Progenitor cell of endocrine pancreas (in vitro differentiated cells): ENCODE measurements at regions not wholly inside any gene's neighbourhood (a gene's known extent, or its start where the extent isn't known, plus 50 kb on each side); places are given as distances from the start of the nearest gene placed in this dataset.

ENCODE experiments used
- DNase-seq: peaks from one replicate; pipeline ENCODE4 v3.0.0; 2021; ENCODE audit warnings: low spot score; ENCODE audit not compliant: unreplicated experiment
- H3K27ac Mint-ChIP-seq: 2 replicates; pipeline ENCODE4 v1.8.0; 2021; ENCODE audit warnings: mild to moderate bottlenecking, moderate library complexity, mixed read lengths
- H3K27me3 Mint-ChIP-seq: 2 replicates; pipeline ENCODE4 v1.8.0; 2021; ENCODE audit warnings: mixed read lengths
- H3K36me3 Mint-ChIP-seq: 2 replicates; pipeline ENCODE4 v1.8.0; 2022; ENCODE audit warnings: mixed read lengths; ENCODE audit not compliant: insufficient read depth
- H3K4me1 Mint-ChIP-seq: 2 replicates; pipeline ENCODE4 v1.8.0; 2021; ENCODE audit warnings: low read depth, mixed read lengths
- H3K4me3 Mint-ChIP-seq: 2 replicates; pipeline ENCODE4 v1.8.0; 2021; ENCODE audit warnings: low read depth, mild to moderate bottlenecking, moderate library complexity, mixed read lengths
- H3K9me3 Mint-ChIP-seq: 2 replicates; pipeline ENCODE4 v1.8.0; 2021; ENCODE audit warnings: low read depth, mixed read lengths
- TF ChIP-seq, protein P1 (sequence below): fragments of 200-600 bp; sonication (generic); IDR thresholded peaks from one replicate; pipeline ENCODE4 v1.5.0; 2021; ENCODE audit warnings: antibody characterized with exemption, mild to moderate bottlenecking; ENCODE audit not compliant: unreplicated experiment

DNA sequence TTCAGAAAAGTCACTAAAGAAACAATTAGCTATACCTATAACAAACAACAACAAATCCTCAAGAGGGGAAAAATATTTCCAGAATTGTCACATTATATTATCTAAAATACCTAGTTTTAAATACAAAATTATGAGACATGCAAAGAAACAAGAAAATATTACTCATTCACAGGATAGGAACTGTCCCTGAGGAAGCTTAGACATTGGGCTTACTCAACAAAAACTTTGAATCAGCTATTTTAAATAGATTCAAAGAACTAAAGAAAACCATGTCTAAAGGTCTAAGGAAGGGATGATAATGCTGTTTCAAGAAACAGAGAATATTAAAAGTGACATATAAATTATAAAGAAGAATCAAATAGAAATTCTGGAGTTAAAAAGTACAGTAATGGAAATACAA is 131.9 kb upstream of the ZNF516 start:
- DNase-seq = no peak
- TF ChIP-seq, protein P1, sequence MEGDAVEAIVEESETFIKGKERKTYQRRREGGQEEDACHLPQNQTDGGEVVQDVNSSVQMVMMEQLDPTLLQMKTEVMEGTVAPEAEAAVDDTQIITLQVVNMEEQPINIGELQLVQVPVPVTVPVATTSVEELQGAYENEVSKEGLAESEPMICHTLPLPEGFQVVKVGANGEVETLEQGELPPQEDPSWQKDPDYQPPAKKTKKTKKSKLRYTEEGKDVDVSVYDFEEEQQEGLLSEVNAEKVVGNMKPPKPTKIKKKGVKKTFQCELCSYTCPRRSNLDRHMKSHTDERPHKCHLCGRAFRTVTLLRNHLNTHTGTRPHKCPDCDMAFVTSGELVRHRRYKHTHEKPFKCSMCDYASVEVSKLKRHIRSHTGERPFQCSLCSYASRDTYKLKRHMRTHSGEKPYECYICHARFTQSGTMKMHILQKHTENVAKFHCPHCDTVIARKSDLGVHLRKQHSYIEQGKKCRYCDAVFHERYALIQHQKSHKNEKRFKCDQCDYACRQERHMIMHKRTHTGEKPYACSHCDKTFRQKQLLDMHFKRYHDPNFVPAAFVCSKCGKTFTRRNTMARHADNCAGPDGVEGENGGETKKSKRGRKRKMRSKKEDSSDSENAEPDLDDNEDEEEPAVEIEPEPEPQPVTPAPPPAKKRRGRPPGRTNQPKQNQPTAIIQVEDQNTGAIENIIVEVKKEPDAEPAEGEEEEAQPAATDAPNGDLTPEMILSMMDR = no peak
- Mint-ChIP-seq H3K4me1 (peaks cover 11% of the 10 kb centered on the region), H3K9me3 (peaks cover 6% of the 10 kb centered on the region), H3K27ac (no peak overlapping the region), H3K36me3 (no peaks in the 10 kb centered on the region), H3K4me3 (no peak overlapping the region), H3K27me3 (no peaks in the 10 kb centered on the region)

DNA sequence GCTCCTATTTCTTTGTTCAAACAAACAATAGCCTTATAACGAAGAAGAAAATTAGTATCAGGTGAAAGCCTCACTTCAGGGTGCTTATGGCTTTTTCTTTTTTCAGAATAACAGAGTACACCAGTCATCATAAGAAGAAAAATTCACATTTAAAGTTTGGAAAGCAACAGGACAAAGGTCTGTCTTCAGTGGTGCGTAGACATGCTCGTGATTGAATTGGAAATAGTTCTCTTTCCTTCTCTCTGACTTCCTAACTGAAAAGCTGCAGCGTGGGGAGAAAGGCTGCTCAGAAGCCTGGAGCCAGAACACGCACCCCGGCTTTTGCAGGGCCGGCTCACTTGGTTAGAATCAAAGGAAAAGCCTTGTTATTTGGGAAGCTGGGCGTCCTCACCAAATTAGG is 127.6 kb upstream of the ZNF516 start:
- TF ChIP-seq, protein P1 = no peak
- Mint-ChIP-seq H3K27me3 (no peaks in the 10 kb centered on the region), H3K27ac (peak overlapping the region; percentile 95), H3K4me3 (peak overlapping the region; percentile 61), H3K9me3 (peaks cover 4% of the 10 kb centered on the region), H3K4me1 (peaks cover 51% of the 10 kb centered on the region), H3K36me3 (no peaks in the 10 kb centered on the region)
- no peak for DNase-seq

DNA sequence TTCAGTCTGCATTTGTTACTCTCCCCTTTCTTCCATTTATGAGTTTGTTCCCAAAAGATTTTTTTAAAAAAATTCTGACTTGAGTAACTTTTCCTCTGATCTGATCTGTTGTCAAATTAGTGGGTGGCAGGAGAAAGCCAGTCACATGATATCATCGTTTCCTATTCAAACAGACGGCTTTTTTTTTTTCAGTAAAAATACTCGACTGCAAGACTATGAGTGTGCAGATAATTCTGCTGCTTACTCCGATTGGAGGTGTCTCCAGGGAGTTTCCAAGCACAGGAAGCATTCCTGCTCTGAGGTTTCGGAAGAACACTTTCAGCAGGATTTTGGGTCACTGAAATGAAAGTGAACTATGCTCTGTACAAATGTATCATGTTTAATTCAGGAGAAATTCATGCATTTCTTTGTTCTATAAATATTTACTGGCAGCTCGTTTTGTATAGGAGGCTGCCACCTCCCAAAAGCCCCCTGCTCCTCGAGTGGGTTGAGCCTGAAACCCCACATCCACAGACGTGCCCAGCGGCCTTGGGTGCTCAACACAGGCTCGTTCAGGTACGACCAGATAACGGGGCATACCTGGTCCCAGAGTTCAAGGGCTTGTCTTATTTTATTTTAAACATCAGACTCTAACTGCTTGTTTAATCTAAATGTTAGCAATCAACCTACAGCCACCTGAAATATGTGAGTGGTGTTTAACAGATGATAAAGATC is 126.9 kb upstream of the ZNF516 start:
- peaks cover 51% of the 10 kb centered on the region for H3K4me1 Mint-ChIP-seq

DNA sequence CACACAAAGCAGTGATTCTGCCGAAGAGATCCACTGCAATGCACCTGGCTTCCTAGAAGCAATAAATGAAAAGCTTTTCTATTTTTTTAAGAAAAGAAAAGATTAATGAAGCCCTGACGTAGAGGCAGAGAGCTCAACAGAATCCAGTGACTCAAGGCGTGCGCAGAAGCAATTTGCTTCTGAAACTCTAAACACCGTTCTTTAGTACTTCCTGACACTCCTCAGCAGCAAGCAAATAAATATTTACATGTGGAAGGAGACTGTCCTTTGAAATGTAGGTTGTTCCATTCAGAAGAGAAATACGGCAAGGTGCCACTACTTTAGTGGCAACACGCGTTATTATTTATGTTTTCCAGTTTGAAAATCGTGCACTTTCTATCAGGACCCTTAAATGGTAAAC is 126.2 kb upstream of the ZNF516 start:
- Mint-ChIP-seq H3K9me3 (no peaks in the 10 kb centered on the region), H3K4me1 (peaks cover 51% of the 10 kb centered on the region), H3K36me3 (no peaks in the 10 kb centered on the region), H3K27me3 (no peaks in the 10 kb centered on the region), H3K27ac (peak overlapping the region; percentile 95), H3K4me3 (peak overlapping the region; percentile 61)
- TF ChIP-seq, protein P1 = no peak
- no peak for DNase-seq

More for the DNA sequence above, 126.9 kb upstream of the ZNF516 start:
- peak overlapping the region; percentile 95 for H3K27ac Mint-ChIP-seq
- no peaks in the 10 kb centered on the region for H3K9me3 Mint-ChIP-seq
- no peaks in the 10 kb centered on the region for H3K27me3 Mint-ChIP-seq
- no peaks in the 10 kb centered on the region for H3K36me3 Mint-ChIP-seq
- DNase-seq = no peak
- TF ChIP-seq, protein P1 = no peak
- H3K4me3 Mint-ChIP-seq = peak overlapping the region; percentile 61

DNA sequence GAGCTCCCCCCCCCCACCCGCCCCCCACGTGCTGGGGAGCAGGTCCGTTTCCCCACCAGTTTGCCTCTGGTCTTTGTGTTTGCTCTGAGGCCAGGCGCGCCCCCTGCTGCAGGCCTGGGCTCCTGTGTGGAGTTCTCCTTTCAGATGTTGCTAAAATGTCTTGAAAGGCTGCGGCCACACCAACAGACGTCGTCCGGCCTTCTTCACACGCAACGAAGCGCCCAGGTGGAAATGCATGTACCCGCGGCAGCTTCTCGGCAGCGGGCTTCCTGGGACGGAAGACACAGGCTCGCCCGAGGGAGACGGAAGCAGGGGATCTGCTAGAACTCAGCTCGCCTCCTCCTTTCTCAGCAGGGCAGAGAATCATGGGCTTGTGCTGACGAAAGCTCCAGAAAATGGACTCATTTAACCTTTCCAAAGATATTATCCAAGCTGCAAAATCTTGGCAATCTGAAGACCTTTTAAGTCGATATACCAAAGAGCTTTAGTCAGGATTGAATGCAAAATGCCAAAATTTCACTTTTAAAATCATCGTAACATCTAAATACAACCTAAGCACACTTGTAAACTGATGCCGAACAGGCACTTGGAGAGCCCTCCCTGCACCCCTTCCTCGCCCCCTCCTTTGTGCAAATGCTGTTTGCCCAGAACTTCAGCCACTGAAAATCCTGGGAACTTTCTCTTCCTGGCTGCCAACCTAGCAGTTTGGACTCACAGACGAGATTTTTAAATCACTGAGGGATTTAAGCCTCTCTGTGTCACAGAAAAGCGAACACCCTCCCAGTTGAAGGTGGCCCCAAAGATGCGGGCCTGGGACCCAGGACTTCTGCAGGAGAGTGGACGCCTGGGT is 125.5 kb upstream of the ZNF516 start:
- DNase-seq = peak; percentile 58
- TF ChIP-seq, protein P1 = peak; percentile 62
- no peaks in the 10 kb centered on the region for H3K36me3 Mint-ChIP-seq
- H3K27ac Mint-ChIP-seq = peak overlapping the region; percentile 95
- no peaks in the 10 kb centered on the region for H3K9me3 Mint-ChIP-seq
- H3K4me3 Mint-ChIP-seq = peak overlapping the region; percentile 61
- H3K4me1 Mint-ChIP-seq = peaks cover 51% of the 10 kb centered on the region
- H3K27me3 Mint-ChIP-seq = no peaks in the 10 kb centered on the region
